ENCODE measurements at regions not wholly inside any gene's neighbourhood (a gene's known extent, or its start where the extent isn't known, plus 50 kb on each side); places are given as distances from the start of the nearest gene placed in this dataset.
"Not testable (repeated sequence)": the region's sequence is repeated elsewhere in the genome, so short reads cannot be mapped to it uniquely, and the experiment has no call there.

DNA sequence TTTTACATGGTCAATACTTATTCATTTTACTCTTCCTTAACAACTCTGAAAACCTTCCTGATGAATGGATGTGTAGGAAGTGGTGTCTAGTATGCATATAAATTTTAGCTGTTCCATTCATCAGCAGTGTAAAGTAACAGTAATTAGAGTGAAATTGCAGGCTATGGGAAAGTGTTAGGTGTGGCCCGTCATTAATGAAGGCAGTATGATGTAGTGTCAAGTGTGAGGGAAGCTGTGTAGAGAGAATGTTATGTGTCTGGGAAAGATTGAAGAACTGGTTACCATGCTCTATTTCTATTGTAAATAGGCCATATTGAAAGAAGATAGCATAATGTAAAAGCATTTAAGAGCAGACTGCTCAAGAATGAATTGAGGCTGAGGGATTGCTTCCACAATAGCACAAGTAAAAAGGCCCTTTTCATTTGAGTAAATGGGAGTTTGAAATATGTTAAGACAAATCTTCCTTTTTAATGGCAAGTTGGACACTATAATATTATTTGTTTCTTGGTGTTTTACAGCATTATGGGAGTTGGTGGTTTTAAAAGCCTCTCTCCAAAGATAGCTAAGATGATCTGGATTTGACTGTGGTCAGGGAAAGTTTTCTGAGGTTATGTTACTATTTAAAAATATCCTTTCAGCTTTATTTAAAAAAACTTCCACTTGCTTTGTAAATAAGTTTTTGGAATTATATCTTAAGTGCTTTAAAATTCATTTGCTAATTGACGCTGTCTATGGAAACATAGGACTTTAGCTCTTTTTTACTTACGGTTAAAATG lies 401.0 kb upstream of the ZEB2 start:
- DNase-seq (ENCODE audit: low read depth, low spot score): no peak
- no peak overlapping the region for H3K4me3 ChIP-seq (ENCODE audit: low read length)

DNA sequence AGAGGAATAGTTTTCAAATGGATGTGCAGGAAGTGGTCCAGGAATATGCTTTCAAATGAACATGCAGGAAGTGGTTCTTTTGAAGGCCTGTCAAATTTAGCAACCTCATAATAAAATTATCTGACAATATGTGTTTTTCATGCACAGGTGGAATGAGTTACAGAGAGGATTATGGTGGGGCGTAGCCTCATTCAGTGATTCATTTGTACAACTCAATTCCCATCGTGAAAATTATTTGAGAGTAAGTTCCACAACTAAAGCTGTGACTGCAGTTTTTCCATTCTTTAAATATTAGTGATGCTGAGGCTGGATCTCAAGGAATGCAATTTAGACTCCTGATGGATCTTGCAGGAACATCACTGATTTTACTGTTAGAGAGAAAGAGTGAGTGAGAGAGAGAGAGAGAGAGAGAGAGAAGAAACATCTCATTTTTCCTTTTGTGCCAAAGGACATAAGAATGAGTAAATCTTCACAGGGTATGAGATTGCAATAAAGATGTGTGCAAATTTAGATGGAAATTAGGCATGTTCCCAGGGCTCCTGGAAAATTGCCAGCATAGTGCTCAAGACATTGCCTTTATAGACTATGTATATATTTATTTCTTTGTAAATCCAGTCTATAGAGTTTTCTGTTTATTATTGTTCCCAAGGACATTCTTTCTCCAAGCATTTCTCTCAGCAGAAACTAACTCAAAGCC lies 394.9 kb upstream of the ZEB2 start:
- no peak for DNase-seq (ENCODE audit: low read depth, low spot score)
- no peak overlapping the region for H3K4me3 ChIP-seq (ENCODE audit: low read length)

DNA sequence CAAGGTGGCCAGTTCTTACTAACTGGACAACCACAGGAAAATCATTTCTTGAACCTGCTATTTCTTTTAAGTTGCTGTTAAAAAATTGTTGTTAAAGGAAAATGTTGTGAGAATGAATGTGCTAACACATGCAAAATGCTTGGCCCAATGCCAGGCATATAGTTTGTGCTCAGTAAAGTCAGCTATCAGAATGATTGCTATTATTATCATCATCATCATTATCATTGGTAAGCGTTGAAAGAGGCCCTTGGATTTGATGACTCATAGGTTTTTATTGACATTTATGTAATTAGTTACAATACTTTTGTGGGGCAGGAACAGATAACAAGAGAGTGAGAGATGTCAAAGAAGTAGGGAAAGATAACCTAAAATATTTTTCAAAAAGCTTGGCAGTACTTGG lies 394.2 kb upstream of the ZEB2 start:
- H3K4me3 ChIP-seq (ENCODE audit: low read length): no peak overlapping the region
- no peak for DNase-seq (ENCODE audit: low read depth, low spot score)

DNA sequence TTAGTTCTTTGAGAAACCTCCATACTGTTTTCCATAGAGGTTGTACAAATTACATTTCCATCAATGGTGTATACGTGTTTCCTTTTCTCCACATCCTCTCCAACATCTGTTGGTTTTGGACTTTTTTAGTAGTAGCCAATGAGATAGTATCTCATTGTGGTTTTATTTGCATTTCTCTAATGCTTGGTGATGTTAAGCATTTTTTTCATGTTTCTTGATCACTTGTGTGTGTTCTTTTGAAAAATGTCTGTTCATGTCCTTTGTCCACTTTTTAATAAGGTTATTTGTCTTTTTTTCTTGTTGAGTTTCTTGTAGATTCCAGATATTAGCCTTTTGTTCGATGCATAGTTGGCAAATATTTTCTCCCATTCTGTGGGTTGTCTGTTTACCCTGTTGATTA lies 392.3 kb upstream of the ZEB2 start:
- no peak for DNase-seq (ENCODE audit: low read depth, low spot score)
- no peak overlapping the region for H3K4me3 ChIP-seq (ENCODE audit: low read length)

DNA sequence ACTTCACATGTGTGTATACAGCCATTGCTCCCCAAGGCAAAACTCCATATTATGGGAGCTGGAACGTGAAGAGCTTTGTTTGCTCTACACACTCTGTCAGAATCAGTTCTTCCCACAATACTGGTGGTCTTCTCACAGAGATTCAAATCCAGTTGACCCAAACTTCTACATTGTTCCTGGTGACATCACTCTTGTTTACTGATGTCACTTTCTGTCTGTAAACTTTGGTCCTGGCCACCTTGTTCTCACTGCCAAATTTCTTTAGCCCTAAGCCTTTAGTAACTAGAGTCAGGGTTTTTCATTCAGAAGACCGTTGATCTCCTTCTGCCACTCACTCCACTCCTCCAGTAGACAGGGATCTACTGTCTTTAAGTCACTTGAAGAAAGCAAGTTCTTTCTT lies 386.0 kb upstream of the ZEB2 start:
- H3K4me3 ChIP-seq (ENCODE audit: low read length): no peak overlapping the region
- DNase-seq (ENCODE audit: low read depth, low spot score): no peak

DNA sequence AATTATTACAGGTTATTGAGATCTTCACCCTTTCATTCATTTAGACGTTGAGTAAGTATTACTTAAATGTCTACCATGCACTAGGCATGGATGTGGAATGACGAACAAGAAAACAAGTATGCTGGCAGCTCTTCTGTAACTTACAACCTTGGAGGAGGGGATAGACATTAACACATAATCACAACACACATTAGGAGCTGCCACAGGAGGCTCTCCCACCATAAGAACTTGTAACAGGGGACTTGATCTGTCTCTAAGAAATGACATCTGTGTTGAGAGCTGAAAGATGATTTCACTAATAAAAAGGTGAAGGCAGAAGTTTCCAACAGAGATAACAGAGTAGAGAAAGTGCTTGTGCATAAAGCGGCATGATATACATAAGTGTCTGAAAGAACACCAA lies 384.7 kb upstream of the ZEB2 start:
- no peak for DNase-seq (ENCODE audit: low read depth, low spot score)
- H3K4me3 ChIP-seq (ENCODE audit: low read length): no peak overlapping the region

DNA sequence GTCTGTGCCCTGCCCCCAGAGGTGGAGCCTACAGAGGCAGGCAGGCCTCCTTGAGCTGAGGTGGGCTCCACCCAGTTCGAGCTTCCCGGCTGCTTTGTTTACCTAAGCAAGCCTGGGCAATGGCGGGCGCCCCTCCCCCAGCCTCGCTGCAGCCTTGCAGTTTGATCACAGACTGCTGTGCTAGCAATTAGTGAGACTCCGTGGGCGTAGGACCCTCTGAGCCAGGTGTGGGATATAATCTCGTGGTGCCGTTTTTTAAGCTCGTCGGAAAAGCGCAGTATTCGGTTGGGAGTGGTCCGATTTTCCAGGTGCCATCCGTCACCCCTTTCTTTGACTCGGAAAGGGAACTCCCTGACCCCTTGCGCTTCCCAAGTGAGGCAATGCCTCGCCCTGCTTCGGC lies 383.1 kb upstream of the ZEB2 start:
- not testable (repeated sequence) for H3K4me3 ChIP-seq (ENCODE audit: low read length); DNase-seq (ENCODE audit: low read depth, low spot score)

DNA sequence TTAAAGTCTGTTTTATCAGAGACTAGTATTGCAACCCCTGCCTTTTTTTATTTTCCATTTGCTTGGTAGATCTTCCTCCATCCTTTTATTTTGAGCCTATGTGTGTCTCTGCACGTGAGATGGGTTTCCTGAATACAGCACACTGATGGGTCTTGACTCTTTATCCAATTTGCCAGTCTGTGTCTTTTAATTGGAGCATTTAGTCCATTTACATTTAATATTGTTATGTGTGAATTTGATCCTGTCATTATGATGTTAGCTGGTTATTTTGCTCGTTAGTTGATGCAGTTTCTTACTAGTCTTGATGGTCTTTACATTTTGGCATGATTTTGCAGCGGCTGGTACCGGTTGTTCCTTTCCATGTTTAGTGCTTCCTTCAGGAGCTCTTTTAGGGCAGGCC lies 381.5 kb upstream of the ZEB2 start:
- DNase-seq (ENCODE audit: low read depth, low spot score); H3K4me3 ChIP-seq (ENCODE audit: low read length): not testable (repeated sequence)

DNA sequence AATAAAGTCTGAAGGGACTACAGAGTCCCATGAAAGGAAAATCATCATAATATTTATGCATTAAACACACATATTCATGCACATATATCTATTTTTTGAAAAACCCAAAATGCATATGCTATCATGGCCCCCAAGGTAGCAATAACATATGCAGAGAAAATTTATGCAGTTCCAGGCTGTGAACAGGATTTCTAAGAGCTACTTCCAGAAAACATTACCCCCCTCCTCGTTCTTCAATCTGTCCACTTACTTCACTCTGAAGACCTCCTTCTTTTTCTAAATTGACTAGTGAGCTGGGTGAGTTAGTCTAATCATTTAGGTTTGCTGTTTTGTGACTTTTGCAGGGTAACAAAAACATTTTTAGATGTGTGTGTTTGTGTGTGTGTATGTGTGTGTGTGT lies 376.4 kb upstream of the ZEB2 start:
- no peak overlapping the region for H3K4me3 ChIP-seq (ENCODE audit: low read length)
- DNase-seq (ENCODE audit: low read depth, low spot score): no peak

DNA sequence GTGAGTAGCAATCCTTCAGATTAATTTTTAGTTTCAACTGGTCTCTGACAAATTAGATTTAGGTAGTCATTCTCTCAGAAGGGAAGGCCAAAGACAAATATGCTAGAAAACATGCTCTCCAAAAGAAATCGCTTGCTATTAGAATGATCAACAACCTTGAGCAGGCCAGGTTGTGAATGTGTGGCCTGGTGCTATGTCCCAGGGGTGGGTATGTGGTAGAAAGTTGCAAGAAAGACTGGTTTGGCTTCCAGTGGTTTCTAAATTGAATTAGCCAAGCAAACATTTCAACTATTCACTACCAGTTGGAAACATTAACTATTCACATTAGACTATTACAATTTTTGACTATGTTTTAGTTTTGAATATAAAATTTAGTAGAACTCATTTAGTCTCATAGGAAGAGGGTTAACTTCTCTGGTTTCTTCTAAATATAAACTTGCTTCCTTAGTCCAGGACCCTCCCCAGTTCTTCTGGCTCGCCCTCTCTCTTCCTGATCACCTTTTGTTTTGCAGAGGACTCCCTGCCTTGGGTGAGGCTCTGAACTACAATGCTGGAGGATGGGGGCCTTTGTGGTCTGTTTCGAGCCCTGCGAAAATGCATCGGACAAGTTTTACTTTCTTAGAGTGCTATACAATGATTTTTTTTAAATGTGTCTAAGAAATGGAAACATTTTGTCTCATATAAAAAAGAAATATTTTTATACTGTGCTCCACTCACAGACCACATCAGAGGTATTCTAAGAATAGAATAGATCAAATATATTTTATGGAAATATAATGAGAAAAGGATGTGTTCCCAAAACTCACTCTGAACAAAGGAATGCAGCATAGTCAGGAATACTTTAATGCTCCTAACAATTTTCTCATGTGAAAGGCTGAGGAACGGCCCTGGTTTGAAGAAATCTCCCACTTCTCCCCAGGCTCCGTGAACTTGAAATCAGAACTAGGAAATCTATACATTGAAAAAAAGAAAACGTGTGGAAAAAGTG lies 375.0 kb upstream of the ZEB2 start:
- H3K4me3 ChIP-seq (ENCODE audit: low read length): no peak overlapping the region
- DNase-seq (ENCODE audit: low read depth, low spot score): no peak

DNA sequence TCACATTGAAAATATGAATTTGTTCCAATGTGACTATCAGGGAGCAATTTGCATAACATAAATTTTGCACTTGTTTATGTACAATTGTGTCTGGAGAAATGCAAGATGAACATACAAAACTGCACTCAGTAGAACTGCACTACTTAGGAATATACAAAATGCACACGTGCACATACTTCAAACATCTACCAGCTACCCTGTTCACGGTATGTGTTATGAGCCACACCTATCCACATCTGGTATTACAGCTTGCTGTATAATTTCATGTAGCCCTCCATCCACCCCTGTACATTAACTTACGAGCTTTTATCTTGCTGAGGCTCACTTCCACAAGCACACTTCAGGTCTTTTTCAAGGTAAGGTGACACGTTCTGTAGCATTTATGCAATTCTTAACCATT lies 373.5 kb upstream of the ZEB2 start:
- H3K4me3 ChIP-seq (ENCODE audit: low read length): no peak overlapping the region

DNA sequence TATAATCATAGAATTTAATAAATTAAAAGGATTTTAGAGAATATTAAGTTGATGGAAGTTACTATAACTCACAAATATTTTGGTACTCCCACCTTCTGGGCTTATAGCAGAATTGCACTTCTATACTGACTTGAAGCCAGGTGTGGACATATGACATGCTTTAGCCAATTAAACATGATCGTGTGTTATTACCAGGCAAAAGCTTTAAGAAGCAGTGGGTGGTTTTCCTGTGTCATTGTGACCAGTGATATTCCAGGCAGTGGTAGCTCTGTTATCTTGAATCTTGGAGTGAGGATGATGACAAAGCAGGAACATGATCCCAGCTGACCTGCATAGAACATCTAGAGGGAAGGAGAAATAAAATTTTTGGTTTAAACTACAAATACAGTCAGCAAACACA lies 370.9 kb upstream of the ZEB2 start:
- DNase-seq (ENCODE audit: low read depth, low spot score): no peak
- H3K4me3 ChIP-seq (ENCODE audit: low read length): no peak overlapping the region

More for the DNA sequence above, 373.5 kb upstream of the ZEB2 start:
- no peak for DNase-seq (ENCODE audit: low read depth, low spot score)

DNA sequence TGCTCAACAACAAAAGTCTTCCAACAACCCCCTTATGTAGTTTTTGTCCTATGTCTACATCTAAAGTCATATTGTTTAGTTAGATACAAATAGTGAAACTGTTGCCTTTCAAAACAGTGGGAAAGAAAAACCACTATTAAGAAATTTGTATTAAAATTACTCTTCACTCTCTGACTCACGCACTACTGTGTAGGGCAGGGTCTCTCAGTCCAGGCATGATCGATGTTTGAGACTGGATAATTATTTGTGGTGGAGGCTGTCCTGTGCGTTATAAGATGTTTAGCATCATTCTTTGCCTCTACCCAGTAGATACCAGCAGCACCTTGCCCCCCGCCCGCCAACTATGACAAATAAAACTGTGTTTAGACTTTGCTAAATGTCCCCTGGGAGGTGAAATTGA lies 369.4 kb upstream of the ZEB2 start:
- DNase-seq (ENCODE audit: low read depth, low spot score): no peak
- no peak overlapping the region for H3K4me3 ChIP-seq (ENCODE audit: low read length)

DNA sequence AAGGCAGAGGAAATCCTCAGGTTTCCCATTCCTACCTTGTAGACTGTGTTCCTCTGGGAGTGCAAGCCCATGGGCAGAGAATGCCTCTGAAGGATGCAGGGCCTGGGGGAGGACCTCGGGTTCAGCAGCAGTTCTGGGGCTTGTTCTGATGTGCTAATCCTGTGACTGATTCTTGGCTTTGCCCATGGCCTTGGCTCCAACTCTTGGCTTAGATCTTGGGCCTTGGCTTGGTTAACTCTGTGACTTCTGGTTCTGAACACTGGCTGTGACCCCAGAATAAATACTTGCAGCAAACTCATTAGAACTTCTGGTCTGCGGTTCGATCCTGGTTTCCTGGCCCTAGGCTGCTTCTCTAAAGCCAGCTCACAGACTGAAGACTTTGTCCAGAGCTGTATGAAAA lies 366.9 kb upstream of the ZEB2 start:
- no peak overlapping the region for H3K4me3 ChIP-seq (ENCODE audit: low read length)
- no peak for DNase-seq (ENCODE audit: low read depth, low spot score)

DNA sequence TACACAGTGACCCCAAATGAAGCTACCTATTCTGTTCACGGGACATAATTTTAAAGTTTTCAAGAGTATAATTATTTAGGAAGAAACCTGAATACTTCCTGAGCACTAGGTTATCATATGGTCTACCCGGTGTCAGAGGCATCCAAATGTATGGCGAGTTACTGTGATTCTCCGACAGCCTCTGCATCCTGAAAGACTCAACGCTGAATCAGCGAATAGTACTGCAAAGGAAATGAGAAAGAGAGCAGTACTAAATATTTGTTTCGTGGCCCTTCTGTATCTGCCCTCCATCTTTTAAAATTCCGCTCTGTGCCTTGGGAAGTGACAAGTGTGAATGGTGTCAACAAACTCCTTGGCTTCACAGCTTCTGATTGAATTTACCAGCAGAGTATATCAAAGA lies 358.0 kb upstream of the ZEB2 start:
- no peak overlapping the region for H3K4me3 ChIP-seq (ENCODE audit: low read length)
- DNase-seq (ENCODE audit: low read depth, low spot score): no peak

DNA sequence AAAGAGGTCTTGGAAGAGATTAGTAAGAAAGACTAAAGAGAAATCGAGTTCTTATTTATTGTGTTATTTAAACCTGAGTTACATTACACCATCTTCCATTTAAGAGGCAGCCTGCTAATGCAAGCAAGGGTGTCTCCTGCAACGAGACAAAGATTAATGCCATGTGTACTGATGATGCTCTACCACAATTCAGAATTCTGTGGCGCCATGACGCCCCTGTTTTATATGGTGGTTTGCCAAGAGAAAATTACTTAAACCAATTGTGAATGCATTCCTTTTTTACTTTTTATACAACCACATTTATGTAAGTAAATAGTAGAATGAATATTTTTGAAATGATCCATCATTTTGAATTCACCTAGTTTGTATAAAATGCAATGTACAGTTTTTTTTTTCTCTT lies 356.1 kb upstream of the ZEB2 start:
- DNase-seq (ENCODE audit: low read depth, low spot score): no peak
- H3K4me3 ChIP-seq (ENCODE audit: low read length): no peak overlapping the region

DNA sequence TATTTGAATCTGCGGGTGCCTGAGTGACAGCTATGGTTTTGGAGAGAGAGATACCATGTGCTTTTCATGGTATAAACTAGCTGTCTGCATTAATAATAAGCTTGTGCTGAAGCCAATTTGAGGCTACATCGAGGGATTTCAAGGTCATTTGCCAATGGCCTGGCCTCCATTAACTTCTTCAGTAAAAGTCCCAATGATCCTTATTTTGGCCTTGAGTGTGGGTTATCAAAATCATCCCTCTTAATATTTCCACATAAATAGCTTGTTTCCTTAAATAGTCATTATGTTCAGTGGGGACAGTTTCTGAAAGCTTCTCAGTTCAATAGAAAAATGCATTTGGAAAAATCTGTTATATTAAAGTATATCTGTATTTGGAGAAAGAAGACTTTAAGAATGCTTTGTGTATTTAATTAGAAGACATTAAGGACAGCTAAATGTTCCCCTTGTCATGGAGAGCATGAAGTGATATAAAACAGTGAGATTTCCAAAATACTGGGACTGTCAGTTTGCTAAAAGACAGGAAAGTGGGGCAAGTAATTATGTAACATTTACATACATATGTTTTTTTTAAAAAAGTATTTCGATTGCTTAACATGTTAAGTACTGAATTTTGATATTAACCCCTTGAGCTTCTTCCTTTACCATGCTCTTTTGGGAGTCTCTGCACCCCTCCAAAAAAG lies 355.5 kb upstream of the ZEB2 start:
- H3K4me3 ChIP-seq (ENCODE audit: low read length): no peak overlapping the region
- DNase-seq (ENCODE audit: low read depth, low spot score): no peak

DNA sequence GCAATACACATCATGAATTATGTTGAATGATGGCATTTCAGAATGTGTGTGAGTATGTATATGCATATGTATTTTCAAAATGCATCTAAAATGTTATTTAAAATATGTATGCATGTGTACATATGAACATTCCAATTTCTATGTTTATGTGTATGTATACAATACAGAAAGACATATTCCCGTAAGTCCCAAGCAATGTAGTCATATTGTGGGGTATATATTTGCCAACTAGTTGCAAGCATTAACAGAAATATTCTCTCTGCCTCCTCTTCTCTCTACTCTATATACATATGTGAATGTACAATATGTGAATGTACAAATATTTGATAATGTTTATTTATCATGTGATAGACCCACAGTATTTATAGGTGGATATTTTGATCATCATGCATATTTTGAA lies 345.8 kb upstream of the ZEB2 start:
- no peak for DNase-seq (ENCODE audit: low read depth, low spot score)
- no peak overlapping the region for H3K4me3 ChIP-seq (ENCODE audit: low read length)

DNA sequence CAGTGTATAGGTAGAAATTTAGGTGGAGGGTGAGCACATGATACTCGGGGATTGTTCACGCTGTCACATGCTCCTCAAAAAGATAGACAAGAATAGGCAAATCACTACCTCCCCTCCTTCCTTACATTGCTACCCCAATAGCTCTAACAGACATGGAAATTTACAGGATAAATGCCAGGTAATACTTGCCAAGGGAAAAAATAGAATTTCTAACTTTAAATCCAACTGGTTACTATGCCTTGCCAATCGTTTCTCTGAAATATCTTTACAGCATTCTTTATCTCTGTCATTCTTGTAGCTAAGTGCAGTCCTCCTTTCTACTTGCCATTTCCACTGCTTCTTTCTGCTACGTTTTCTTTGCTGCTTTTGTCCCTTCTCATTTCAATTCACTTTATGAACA lies 339.8 kb upstream of the ZEB2 start:
- H3K4me3 ChIP-seq (ENCODE audit: low read length): no peak overlapping the region
- no peak for DNase-seq (ENCODE audit: low read depth, low spot score)

Measured in Jurkat, Clone E6-1 (cell line).